HepG2 (cell line): ENCODE measurements at regions not wholly inside any gene's neighbourhood (a gene's known extent, or its start where the extent isn't known, plus 50 kb on each side); places are given as distances from the start of the nearest gene placed in this dataset.

Source experiments
- CTCF ChIP-seq: sonication (generic); formaldehyde crosslinking; IDR thresholded peaks from 2 replicates; pipeline ENCODE4 v1.5.0; 2020; ENCODE audit warnings: mild to moderate bottlenecking, missing genetic modification reagents, moderate library complexity
- SNAPC5 ChIP-seq: sonication (generic); formaldehyde crosslinking; IDR thresholded peaks from 2 replicates; pipeline ENCODE4 v1.8.1; 2023; ENCODE audit warnings: mild to moderate bottlenecking, missing genetic modification reagents, borderline replicate concordance

DNA sequence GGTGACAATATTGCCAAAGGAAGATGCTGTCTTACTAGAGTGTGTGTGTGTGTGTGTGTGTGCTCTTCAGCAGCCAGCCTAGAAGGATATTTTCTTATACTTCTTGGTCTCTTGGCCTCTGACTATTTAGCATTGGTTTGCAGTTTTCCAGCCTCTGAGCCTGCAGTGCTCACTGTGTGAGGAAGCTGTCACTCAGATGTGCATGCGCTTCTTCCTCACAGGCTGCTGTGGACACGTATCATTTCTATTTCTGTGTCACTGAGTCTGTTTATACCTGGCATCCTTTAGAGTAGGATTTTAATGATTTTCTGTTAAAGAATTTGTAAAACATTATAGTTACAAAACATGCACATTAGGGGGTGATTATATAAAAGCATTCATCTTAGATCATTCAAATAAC is 83.3 kb downstream of the ALDH8A1 start:
- TF ChIP-seq CTCF (CRISPR knock-in tag) (no peak), SNAPC5 (CRISPR knock-in tag) (no peak)
